Mucosa of rectum (tissue), 2 donors: ENCODE measurements at regions not wholly inside any gene's neighbourhood (a gene's known extent, or its start where the extent isn't known, plus 50 kb on each side); places are given as distances from the start of the nearest gene placed in this dataset.
"Not testable (repeated sequence)": the region's sequence is repeated elsewhere in the genome, so short reads cannot be mapped to it uniquely, and the experiment has no call there.

Source experiments
- H3K27ac ChIP-seq, 2 donors: one replicate each; pipeline ENCODE4 v1.7.0; 2013; ENCODE audit warnings: inconsistent platforms in 2 of 2, low read depth in 2 of 2, low read length in 2 of 2
- H3K27me3 ChIP-seq, 2 donors: one replicate each; pipeline ENCODE4 v1.7.0; 2013; ENCODE audit warnings: low read length in 2 of 2; ENCODE audit not compliant: control insufficient read depth in 2 of 2, insufficient read depth in 2 of 2
- H3K36me3 ChIP-seq, 2 donors: one replicate each; pipeline ENCODE4 v1.7.0; 2013; ENCODE audit warnings: low read length in 2 of 2; ENCODE audit not compliant: control insufficient read depth in 2 of 2, insufficient read depth in 2 of 2
- H3K4me1 ChIP-seq, 2 donors: one replicate each; pipeline ENCODE4 v1.7.0; 2013; ENCODE audit warnings: low read length in 2 of 2, mild to moderate bottlenecking in 1 of 2; ENCODE audit not compliant: control insufficient read depth in 2 of 2, insufficient read depth in 2 of 2
- H3K4me3 ChIP-seq, 2 donors: one replicate each; pipeline ENCODE4 v1.7.0; 2013; ENCODE audit warnings: low read length in 2 of 2
- H3K9ac ChIP-seq, 2 donors: one replicate each; pipeline ENCODE4 v1.7.0; 2013; ENCODE audit warnings: low read length in 2 of 2, low read depth in 1 of 2, mild to moderate bottlenecking in 1 of 2
- H3K9me3 ChIP-seq, 2 donors: one replicate each; pipeline ENCODE4 v1.7.0; 2013; ENCODE audit warnings: low read length in 2 of 2; ENCODE audit not compliant: control insufficient read depth in 2 of 2
- donor health status: healthy.
- donor health status: Normal muscosa, but diverticular disease.

GRCh38 chr10:65394502-65395297, 1531.1 kb upstream of the LRRTM3 start:
- Histone ChIP-seq H3K9me3 (no peaks in the 10 kb centered on the region), H3K4me1 (no peaks in the 10 kb centered on the region), H3K27me3 (no peaks in the 10 kb centered on the region), H3K4me3 (no peak overlapping the region), H3K36me3 (no peaks in the 10 kb centered on the region), H3K27ac (no peak overlapping the region), H3K9ac (no peak overlapping the region)

- Histone ChIP-seq H3K27me3 (no peaks in the 10 kb centered on the region), H3K4me1 (no peaks in the 10 kb centered on the region), H3K36me3 (no peaks in the 10 kb centered on the region), H3K27ac (no peak overlapping the region), H3K9me3 (no peaks in the 10 kb centered on the region), H3K4me3 (no peak overlapping the region), H3K9ac (no peak overlapping the region)
Measured at GRCh38 chr10:65395631-65396030, 1530.2 kb upstream of the LRRTM3 start.

GRCh38 chr10:65396997-65397396, 1528.8 kb upstream of the LRRTM3 start:
- Histone ChIP-seq H3K4me3 (no peak overlapping the region), H3K36me3 (no peaks in the 10 kb centered on the region), H3K27ac (no peak overlapping the region), H3K9ac (no peak overlapping the region), H3K9me3 (no peaks in the 10 kb centered on the region), H3K27me3 (no peaks in the 10 kb centered on the region), H3K4me1 (no peaks in the 10 kb centered on the region)

GRCh38 chr10:65408401-65408800, 1517.4 kb upstream of the LRRTM3 start:
- Histone ChIP-seq H3K27ac (no peak overlapping the region), H3K27me3 (no peaks in the 10 kb centered on the region), H3K9me3 (no peaks in the 10 kb centered on the region)

DNA sequence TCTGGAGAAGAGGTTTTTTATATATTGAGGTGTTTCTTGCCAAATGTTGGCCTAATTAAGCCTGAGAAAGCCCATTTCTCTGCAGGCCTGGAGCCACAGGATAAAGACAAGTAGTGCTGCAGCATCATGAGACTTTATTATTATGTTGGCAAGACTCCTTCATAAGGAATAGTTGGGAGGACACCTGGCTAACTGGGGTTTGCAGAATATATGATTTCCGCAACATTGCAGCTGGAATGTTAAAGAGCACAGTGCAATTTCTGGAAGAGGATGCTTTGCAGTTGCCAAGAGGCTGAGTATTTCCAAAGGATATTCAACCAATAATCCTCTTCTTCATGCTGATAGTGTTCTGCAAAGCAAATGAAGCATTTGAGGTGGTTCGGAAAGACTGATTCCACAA, 1512.8 kb upstream of the LRRTM3 start:
- H3K9ac ChIP-seq, result no peak overlapping the region
- H3K9me3 ChIP-seq, result no peaks in the 10 kb centered on the region
- no peak overlapping the region for H3K27ac ChIP-seq
- no peaks in the 10 kb centered on the region for H3K27me3 ChIP-seq
- H3K36me3 ChIP-seq, result no peaks in the 10 kb centered on the region
- H3K4me1 ChIP-seq, result no peaks in the 10 kb centered on the region
- H3K4me3 ChIP-seq, result no peak overlapping the region

More at GRCh38 chr10:65408401-65408800, 1517.4 kb upstream of the LRRTM3 start:
- Histone ChIP-seq H3K36me3 (no peaks in the 10 kb centered on the region), H3K4me1 (no peaks in the 10 kb centered on the region), H3K4me3 (no peak overlapping the region), H3K9ac (no peak overlapping the region)

GRCh38 chr10:65415318-65415717, 1510.5 kb upstream of the LRRTM3 start:
- Histone ChIP-seq H3K9ac (no peak overlapping the region), H3K27me3 (no peaks in the 10 kb centered on the region), H3K9me3 (no peaks in the 10 kb centered on the region), H3K36me3 (no peaks in the 10 kb centered on the region), H3K27ac (no peak overlapping the region), H3K4me1 (no peaks in the 10 kb centered on the region), H3K4me3 (no peak overlapping the region)

GRCh38 chr10:65416094-65416493, 1509.7 kb upstream of the LRRTM3 start:
- Histone ChIP-seq H3K9me3 (no peaks in the 10 kb centered on the region), H3K27me3 (no peaks in the 10 kb centered on the region), H3K27ac (no peak overlapping the region), H3K4me1 (no peaks in the 10 kb centered on the region), H3K4me3 (no peak overlapping the region), H3K36me3 (no peaks in the 10 kb centered on the region), H3K9ac (no peak overlapping the region)

DNA sequence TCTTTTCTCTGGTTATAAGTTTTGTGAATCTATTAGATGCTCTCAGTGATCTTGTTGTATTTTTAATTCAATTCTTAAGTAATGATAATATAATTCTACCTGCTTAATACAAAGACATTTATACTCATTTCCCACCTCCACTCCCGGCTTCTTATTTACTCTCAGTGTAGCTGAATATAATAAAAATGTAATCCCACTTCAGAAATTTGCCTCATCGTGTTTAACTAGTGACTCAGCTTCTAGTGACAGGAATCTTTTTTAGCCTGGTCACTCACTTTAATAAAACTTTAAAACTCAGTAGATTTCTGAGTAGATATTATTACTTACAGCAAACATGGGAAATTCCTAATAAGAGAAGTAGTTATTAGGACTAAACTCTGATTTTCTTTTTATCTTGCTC, 1506.2 kb upstream of the LRRTM3 start:
- Histone ChIP-seq H3K27me3 (no peaks in the 10 kb centered on the region), H3K9ac (no peak overlapping the region), H3K36me3 (no peaks in the 10 kb centered on the region), H3K9me3 (no peaks in the 10 kb centered on the region), H3K27ac (no peak overlapping the region), H3K4me1 (no peaks in the 10 kb centered on the region), H3K4me3 (no peak overlapping the region)

DNA sequence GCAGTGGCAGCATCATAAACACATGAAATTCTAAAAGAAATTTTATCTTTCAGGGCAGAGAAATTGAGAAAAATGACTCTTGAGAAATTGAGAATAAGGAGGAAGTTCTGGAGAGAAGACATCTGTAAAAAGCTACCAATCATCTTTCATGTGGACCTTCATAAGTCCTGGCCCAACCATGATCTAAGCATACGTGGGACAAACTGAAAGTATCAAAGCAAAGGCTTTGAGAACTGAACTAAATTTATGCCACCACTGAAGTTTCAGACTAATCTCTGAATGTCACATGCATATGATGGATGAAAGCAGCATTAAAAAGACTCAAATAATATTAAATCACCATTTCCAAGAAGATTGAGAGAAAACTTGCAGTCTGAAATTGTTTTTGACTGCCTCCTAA, 1502.8 kb upstream of the LRRTM3 start:
- Histone ChIP-seq H3K9ac (no peak overlapping the region), H3K27me3 (no peaks in the 10 kb centered on the region), H3K36me3 (no peaks in the 10 kb centered on the region), H3K27ac (no peak overlapping the region), H3K4me1 (no peaks in the 10 kb centered on the region), H3K9me3 (no peaks in the 10 kb centered on the region), H3K4me3 (no peak overlapping the region)

DNA sequence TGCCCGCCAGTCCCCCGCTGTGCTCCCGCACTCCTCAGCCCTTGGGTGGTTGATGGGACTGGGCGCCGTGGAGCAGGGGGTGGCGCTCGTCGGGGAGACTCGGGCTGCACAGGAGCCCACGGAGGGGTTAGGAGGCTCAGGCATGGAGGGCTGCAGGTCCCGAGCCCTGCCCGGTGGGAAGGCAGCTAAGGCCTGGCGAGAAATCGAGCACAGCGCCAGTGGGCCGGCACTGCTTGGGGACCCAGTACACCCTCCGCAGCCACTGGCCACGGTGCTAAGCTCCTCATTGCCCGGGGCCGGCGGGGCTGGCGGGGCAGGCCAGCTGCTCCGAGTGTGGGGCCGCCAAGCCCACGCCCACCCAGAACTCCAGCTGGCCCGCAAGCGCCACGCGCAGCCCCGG, 1496.5 kb upstream of the LRRTM3 start:
- not testable (repeated sequence) for H3K9ac ChIP-seq, H3K4me1 ChIP-seq, H3K36me3 ChIP-seq, H3K4me3 ChIP-seq, H3K27ac ChIP-seq, H3K9me3 ChIP-seq, H3K27me3 ChIP-seq
